Stomach (tissue), 4 donors: ENCODE measurements at regions not wholly inside any gene's neighbourhood (a gene's known extent, or its start where the extent isn't known, plus 50 kb on each side); places are given as distances from the start of the nearest gene placed in this dataset.

Source experiments
- POLR2A ChIP-seq, 4 donors: fragments of 450-650 bp; IDR thresholded peaks; one replicate each; pipeline ENCODE4 v1.6.1; 2016; ENCODE audit warnings: antibody characterized with exemption in 4 of 4, control low read depth in 2 of 4, mild to moderate bottlenecking in 1 of 4, moderate library complexity in 1 of 4
- TF ChIP-seq, protein P1 (sequence below), 7 experiments: fragments of 450-650 bp in 4 of 7; fragments of 200-600 bp in 3 of 7; sonication (generic) in 3 of 7; IDR thresholded peaks; one replicate each; pipeline ENCODE4 v1.5.1; 2016 to 2019; ENCODE audit warnings: antibody characterized with exemption in 7 of 7, control low read depth in 2 of 7, mild to moderate bottlenecking in 1 of 7

DNA sequence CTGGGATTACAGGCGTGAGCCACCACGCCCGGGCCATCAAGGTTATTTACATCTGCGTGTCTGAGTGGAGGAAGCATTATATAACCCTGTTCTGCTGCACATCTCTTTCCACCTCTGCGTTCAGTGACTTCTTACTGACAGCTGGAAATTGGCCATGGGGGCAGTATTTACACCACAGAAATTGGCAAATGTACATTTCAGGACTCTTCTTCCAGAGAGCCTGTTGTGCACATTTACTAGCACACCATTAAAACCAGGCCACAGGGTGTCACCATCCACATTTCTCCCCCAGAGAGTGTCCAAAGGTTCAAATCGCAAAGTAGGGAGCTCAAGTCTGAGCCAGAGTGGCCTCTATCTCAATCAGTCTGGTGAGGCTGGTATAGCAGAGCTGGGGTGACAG is 62.9 kb upstream of the SNX9 start:
- TF ChIP-seq, protein P1, sequence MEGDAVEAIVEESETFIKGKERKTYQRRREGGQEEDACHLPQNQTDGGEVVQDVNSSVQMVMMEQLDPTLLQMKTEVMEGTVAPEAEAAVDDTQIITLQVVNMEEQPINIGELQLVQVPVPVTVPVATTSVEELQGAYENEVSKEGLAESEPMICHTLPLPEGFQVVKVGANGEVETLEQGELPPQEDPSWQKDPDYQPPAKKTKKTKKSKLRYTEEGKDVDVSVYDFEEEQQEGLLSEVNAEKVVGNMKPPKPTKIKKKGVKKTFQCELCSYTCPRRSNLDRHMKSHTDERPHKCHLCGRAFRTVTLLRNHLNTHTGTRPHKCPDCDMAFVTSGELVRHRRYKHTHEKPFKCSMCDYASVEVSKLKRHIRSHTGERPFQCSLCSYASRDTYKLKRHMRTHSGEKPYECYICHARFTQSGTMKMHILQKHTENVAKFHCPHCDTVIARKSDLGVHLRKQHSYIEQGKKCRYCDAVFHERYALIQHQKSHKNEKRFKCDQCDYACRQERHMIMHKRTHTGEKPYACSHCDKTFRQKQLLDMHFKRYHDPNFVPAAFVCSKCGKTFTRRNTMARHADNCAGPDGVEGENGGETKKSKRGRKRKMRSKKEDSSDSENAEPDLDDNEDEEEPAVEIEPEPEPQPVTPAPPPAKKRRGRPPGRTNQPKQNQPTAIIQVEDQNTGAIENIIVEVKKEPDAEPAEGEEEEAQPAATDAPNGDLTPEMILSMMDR (IDR thresholded peaks at IDR 0.05), result no peak
- no peak for TF ChIP-seq POLR2A (IDR thresholded peaks at IDR 0.05)
